ENCODE measurements at regions not wholly inside any gene's neighbourhood (a gene's known extent, or its start where the extent isn't known, plus 50 kb on each side); places are given as distances from the start of the nearest gene placed in this dataset.

GRCh38 chr7:47648275-47648925 lies 66.5 kb upstream of the TNS3 start:
- TF ChIP-seq, protein P1, sequence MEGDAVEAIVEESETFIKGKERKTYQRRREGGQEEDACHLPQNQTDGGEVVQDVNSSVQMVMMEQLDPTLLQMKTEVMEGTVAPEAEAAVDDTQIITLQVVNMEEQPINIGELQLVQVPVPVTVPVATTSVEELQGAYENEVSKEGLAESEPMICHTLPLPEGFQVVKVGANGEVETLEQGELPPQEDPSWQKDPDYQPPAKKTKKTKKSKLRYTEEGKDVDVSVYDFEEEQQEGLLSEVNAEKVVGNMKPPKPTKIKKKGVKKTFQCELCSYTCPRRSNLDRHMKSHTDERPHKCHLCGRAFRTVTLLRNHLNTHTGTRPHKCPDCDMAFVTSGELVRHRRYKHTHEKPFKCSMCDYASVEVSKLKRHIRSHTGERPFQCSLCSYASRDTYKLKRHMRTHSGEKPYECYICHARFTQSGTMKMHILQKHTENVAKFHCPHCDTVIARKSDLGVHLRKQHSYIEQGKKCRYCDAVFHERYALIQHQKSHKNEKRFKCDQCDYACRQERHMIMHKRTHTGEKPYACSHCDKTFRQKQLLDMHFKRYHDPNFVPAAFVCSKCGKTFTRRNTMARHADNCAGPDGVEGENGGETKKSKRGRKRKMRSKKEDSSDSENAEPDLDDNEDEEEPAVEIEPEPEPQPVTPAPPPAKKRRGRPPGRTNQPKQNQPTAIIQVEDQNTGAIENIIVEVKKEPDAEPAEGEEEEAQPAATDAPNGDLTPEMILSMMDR (IDR thresholded peaks at IDR 0.05), result no peak
- no peak for TF ChIP-seq POLR2A (IDR thresholded peaks at IDR 0.05)
